A673 (cell line): ENCODE measurements at regions not wholly inside any gene's neighbourhood (a gene's known extent, or its start where the extent isn't known, plus 50 kb on each side); places are given as distances from the start of the nearest gene placed in this dataset.

Source experiments
- CTCF ChIP-seq: fragments of 300-800, 200-600 bp; sonication (generic); conservative IDR thresholded peaks from 2 replicates; pipeline ENCODE4 v1.5.1; 2017; ENCODE audit warnings: low read depth, mild to moderate bottlenecking, antibody characterized with exemption, low read length, moderate library complexity, mixed read lengths
- EZH2 ChIP-seq: fragments of 200-600 bp; sonication (generic); IDR thresholded peaks from 2 replicates; pipeline ENCODE4 v1.6.1; 2017; ENCODE audit warnings: borderline replicate concordance, low read depth, mild to moderate bottlenecking, mixed read lengths, antibody characterized with exemption, low read length; ENCODE audit not compliant: poor library complexity, severe bottlenecking

- TF ChIP-seq CTCF (peak; percentile 55), EZH2 (no peak)
Measured at GRCh38 chr11:131038597-131038996, 122.3 kb upstream of the SNX19 start.
